ENCODE measurements at regions not wholly inside any gene's neighbourhood (a gene's known extent, or its start where the extent isn't known, plus 50 kb on each side); places are given as distances from the start of the nearest gene placed in this dataset.

- ATAC-seq (no peak), DNase-seq (ENCODE audit: low spot score in 2 of 2) (no peak)
- no peaks in the 10 kb centered on the region for H3K9me3 Mint-ChIP-seq
- H3K27ac Mint-ChIP-seq, result no peak overlapping the region
- H3K36me3 Mint-ChIP-seq, result no peaks in the 10 kb centered on the region
These were observed 157.9 kb downstream of the ASB1 start for GRCh38 chr2:238584617-238585016.

GRCh38 chr2:238585836-238586821 is 159.4 kb downstream of the ASB1 start:
- ATAC-seq (no peak), DNase-seq (ENCODE audit: low spot score in 2 of 2) (no peak)
- H3K36me3 Mint-ChIP-seq, result no peaks in the 10 kb centered on the region
- no peaks in the 10 kb centered on the region for H3K9me3 Mint-ChIP-seq
- no peak overlapping the region for H3K27ac Mint-ChIP-seq

GRCh38 chr2:238586931-238587775 is 160.4 kb downstream of the ASB1 start:
- H3K36me3 Mint-ChIP-seq, result no peaks in the 10 kb centered on the region
- no peak overlapping the region for H3K27ac Mint-ChIP-seq
- DNase-seq (ENCODE audit: low spot score in 2 of 2) (no peak), ATAC-seq (no peak)
- no peaks in the 10 kb centered on the region for H3K9me3 Mint-ChIP-seq

GRCh38 chr2:238587776-238588660 is 161.3 kb downstream of the ASB1 start:
- H3K36me3 Mint-ChIP-seq, result no peaks in the 10 kb centered on the region
- no peaks in the 10 kb centered on the region for H3K9me3 Mint-ChIP-seq
- no peak overlapping the region for H3K27ac Mint-ChIP-seq
- ATAC-seq (no peak), DNase-seq (ENCODE audit: low spot score in 2 of 2) (no peak)

GRCh38 chr2:238589591-238590460 is 163.1 kb downstream of the ASB1 start:
- DNase-seq (ENCODE audit: low spot score in 2 of 2) (no peak), ATAC-seq (no peak)
- H3K36me3 Mint-ChIP-seq, result no peaks in the 10 kb centered on the region
- no peak overlapping the region for H3K27ac Mint-ChIP-seq
- no peaks in the 10 kb centered on the region for H3K9me3 Mint-ChIP-seq

GRCh38 chr2:238591732-238592131 is 165.0 kb downstream of the ASB1 start:
- Mint-ChIP-seq H3K27ac (no peak overlapping the region), H3K9me3 (no peaks in the 10 kb centered on the region), H3K36me3 (no peaks in the 10 kb centered on the region)
- ATAC-seq, result no peak
- no peak for DNase-seq (ENCODE audit: low spot score in 2 of 2)

GRCh38 chr2:238593236-238593635 is 166.5 kb downstream of the ASB1 start:
- Mint-ChIP-seq H3K27ac (no peak overlapping the region), H3K9me3 (no peaks in the 10 kb centered on the region), H3K36me3 (no peaks in the 10 kb centered on the region)
- DNase-seq (ENCODE audit: low spot score in 2 of 2) (no peak), ATAC-seq (no peak)

- no peak for DNase-seq (ENCODE audit: low spot score in 2 of 2)
These were observed 167.0 kb downstream of the ASB1 start for GRCh38 chr2:238593678-238594077.

GRCh38 chr2:238594796-238595749 is 168.3 kb downstream of the ASB1 start:
- no peak for ATAC-seq

More at GRCh38 chr2:238593678-238594077, 167.0 kb downstream of the ASB1 start:
- no peak overlapping the region for H3K27ac Mint-ChIP-seq
- no peaks in the 10 kb centered on the region for H3K36me3 Mint-ChIP-seq
- no peaks in the 10 kb centered on the region for H3K9me3 Mint-ChIP-seq
- no peak for ATAC-seq

GRCh38 chr2:238595750-238596570 is 169.2 kb downstream of the ASB1 start:
- no peak overlapping the region for H3K27ac Mint-ChIP-seq

More at GRCh38 chr2:238594796-238595749, 168.3 kb downstream of the ASB1 start:
- no peaks in the 10 kb centered on the region for H3K36me3 Mint-ChIP-seq
- no peak overlapping the region for H3K27ac Mint-ChIP-seq
- H3K9me3 Mint-ChIP-seq, result no peaks in the 10 kb centered on the region
- no peak for DNase-seq (ENCODE audit: low spot score in 2 of 2)

GRCh38 chr2:238596571-238597551 is 170.1 kb downstream of the ASB1 start:
- Mint-ChIP-seq H3K27ac (no peak overlapping the region), H3K9me3 (no peaks in the 10 kb centered on the region), H3K36me3 (no peaks in the 10 kb centered on the region)
- ATAC-seq (no peak), DNase-seq (ENCODE audit: low spot score in 2 of 2) (no peak)

More at GRCh38 chr2:238595750-238596570, 169.2 kb downstream of the ASB1 start:
- no peaks in the 10 kb centered on the region for H3K36me3 Mint-ChIP-seq
- ATAC-seq (no peak), DNase-seq (ENCODE audit: low spot score in 2 of 2) (no peak)
- no peaks in the 10 kb centered on the region for H3K9me3 Mint-ChIP-seq

- DNase-seq (ENCODE audit: low spot score in 2 of 2) (no peak), ATAC-seq (no peak)
- Mint-ChIP-seq H3K27ac (peak overlapping the region in 1 of 2 donors; percentile 38), H3K9me3 (no peaks in the 10 kb centered on the region), H3K36me3 (peaks cover 0 to under 1% of the 10 kb centered on the region in 2 donors)
These were observed 171.2 kb downstream of the ASB1 start for GRCh38 chr2:238597638-238598528.
